ENCODE measurements at regions not wholly inside any gene's neighbourhood (a gene's known extent, or its start where the extent isn't known, plus 50 kb on each side); places are given as distances from the start of the nearest gene placed in this dataset.

- Mint-ChIP-seq H3K36me3 (no peaks in the 10 kb centered on the region), H3K27me3 (no peaks in the 10 kb centered on the region), H3K9me3 (no peaks in the 10 kb centered on the region), H3K4me1 (ENCODE audit: unreplicated experiment) (no peaks in the 10 kb centered on the region), H3K4me3 (no peak overlapping the region), H3K27ac (no peak overlapping the region)
- DNase-seq (ENCODE audit: extremely low spot score, unreplicated experiment): no peak
- TF ChIP-seq CTCF (conservative IDR thresholded peaks at IDR 0.05): no peak
Observed at GRCh38 chr6:65814071-65814470, 107.0 kb upstream of the EYS start.

- TF ChIP-seq CTCF (conservative IDR thresholded peaks at IDR 0.05): no peak
- H3K27ac Mint-ChIP-seq: no peak overlapping the region
- H3K36me3 Mint-ChIP-seq: no peaks in the 10 kb centered on the region
- H3K27me3 Mint-ChIP-seq: no peaks in the 10 kb centered on the region
- DNase-seq (ENCODE audit: extremely low spot score, unreplicated experiment): no peak
- no peak overlapping the region for H3K4me3 Mint-ChIP-seq
- no peaks in the 10 kb centered on the region for H3K9me3 Mint-ChIP-seq
- H3K4me1 Mint-ChIP-seq (ENCODE audit: unreplicated experiment): no peaks in the 10 kb centered on the region
Observed at GRCh38 chr6:65803186-65803585, 96.2 kb upstream of the EYS start.

- TF ChIP-seq CTCF (conservative IDR thresholded peaks at IDR 0.05): no peak
- no peak overlapping the region for H3K27ac Mint-ChIP-seq
- H3K36me3 Mint-ChIP-seq: no peaks in the 10 kb centered on the region
- H3K9me3 Mint-ChIP-seq: no peaks in the 10 kb centered on the region
- no peaks in the 10 kb centered on the region for H3K4me1 Mint-ChIP-seq (ENCODE audit: unreplicated experiment)
- H3K4me3 Mint-ChIP-seq: no peak overlapping the region
- no peaks in the 10 kb centered on the region for H3K27me3 Mint-ChIP-seq
- DNase-seq (ENCODE audit: extremely low spot score, unreplicated experiment): no peak
Observed at GRCh38 chr6:65799389-65799788, 92.4 kb upstream of the EYS start.

GRCh38 chr6:65798280-65799014 lies 91.4 kb upstream of the EYS start:
- H3K27ac Mint-ChIP-seq: no peak overlapping the region
- no peaks in the 10 kb centered on the region for H3K4me1 Mint-ChIP-seq (ENCODE audit: unreplicated experiment)
- H3K4me3 Mint-ChIP-seq: no peak overlapping the region
- H3K36me3 Mint-ChIP-seq: no peaks in the 10 kb centered on the region
- no peaks in the 10 kb centered on the region for H3K27me3 Mint-ChIP-seq
- TF ChIP-seq CTCF (conservative IDR thresholded peaks at IDR 0.05): no peak
- no peak for DNase-seq (ENCODE audit: extremely low spot score, unreplicated experiment)
- no peaks in the 10 kb centered on the region for H3K9me3 Mint-ChIP-seq

GRCh38 chr6:65790666-65791065 lies 83.6 kb upstream of the EYS start:
- peaks cover 5% of the 10 kb centered on the region for H3K4me1 Mint-ChIP-seq (ENCODE audit: unreplicated experiment)
- no peak overlapping the region for H3K4me3 Mint-ChIP-seq
- no peaks in the 10 kb centered on the region for H3K27me3 Mint-ChIP-seq
- no peak for TF ChIP-seq CTCF (conservative IDR thresholded peaks at IDR 0.05)
- H3K36me3 Mint-ChIP-seq: peaks cover 3% of the 10 kb centered on the region
- H3K27ac Mint-ChIP-seq: no peak overlapping the region
- H3K9me3 Mint-ChIP-seq: peaks cover 10% of the 10 kb centered on the region
- DNase-seq (ENCODE audit: extremely low spot score, unreplicated experiment): no peak
